Chondrocyte (in vitro differentiated cells): ENCODE measurements at regions not wholly inside any gene's neighbourhood (a gene's known extent, or its start where the extent isn't known, plus 50 kb on each side); places are given as distances from the start of the nearest gene placed in this dataset.

Experiments
- DNase-seq: peaks from one replicate; pipeline ENCODE4 v3.0.0; 2021; ENCODE audit warnings: mixed read lengths, low spot score
- H3K27ac Mint-ChIP-seq: one replicate; pipeline ENCODE4 v1.8.0; 2021; ENCODE audit warnings: mild to moderate bottlenecking, moderate library complexity, mixed read lengths; ENCODE audit not compliant: unreplicated experiment
- H3K27me3 Mint-ChIP-seq: 2 replicates; pipeline ENCODE4 v1.8.0; 2021; ENCODE audit warnings: low read depth, mixed read lengths
- H3K36me3 Mint-ChIP-seq: 2 replicates; pipeline ENCODE4 v1.8.0; 2021; ENCODE audit warnings: low read depth, mixed read lengths
- H3K4me1 Mint-ChIP-seq: 2 replicates; pipeline ENCODE4 v1.8.0; 2021; ENCODE audit warnings: low read depth, mild to moderate bottlenecking, mixed read lengths
- H3K4me3 Mint-ChIP-seq: one replicate; pipeline ENCODE4 v1.8.0; 2021; ENCODE audit warnings: mild to moderate bottlenecking, moderate library complexity, mixed read lengths; ENCODE audit not compliant: unreplicated experiment
- H3K9me3 Mint-ChIP-seq: 2 replicates; pipeline ENCODE4 v1.8.0; 2021; ENCODE audit warnings: low read depth, mixed read lengths
- CTCF ChIP-seq: fragments of 200-600 bp; sonication (generic); IDR thresholded peaks from 2 replicates; pipeline ENCODE4 v1.5.0; 2021; ENCODE audit warnings: antibody characterized with exemption, mild to moderate bottlenecking, moderate library complexity

GRCh38 chr6:165823609-165824326, 160.7 kb upstream of the PDE10A start:
- Mint-ChIP-seq H3K4me1 (no peaks in the 10 kb centered on the region), H3K27me3 (peaks cover 13% of the 10 kb centered on the region), H3K4me3 (no peak overlapping the region), H3K9me3 (no peaks in the 10 kb centered on the region), H3K27ac (no peak overlapping the region), H3K36me3 (no peaks in the 10 kb centered on the region)
- DNase-seq, result no peak
- no peak for TF ChIP-seq CTCF

DNA sequence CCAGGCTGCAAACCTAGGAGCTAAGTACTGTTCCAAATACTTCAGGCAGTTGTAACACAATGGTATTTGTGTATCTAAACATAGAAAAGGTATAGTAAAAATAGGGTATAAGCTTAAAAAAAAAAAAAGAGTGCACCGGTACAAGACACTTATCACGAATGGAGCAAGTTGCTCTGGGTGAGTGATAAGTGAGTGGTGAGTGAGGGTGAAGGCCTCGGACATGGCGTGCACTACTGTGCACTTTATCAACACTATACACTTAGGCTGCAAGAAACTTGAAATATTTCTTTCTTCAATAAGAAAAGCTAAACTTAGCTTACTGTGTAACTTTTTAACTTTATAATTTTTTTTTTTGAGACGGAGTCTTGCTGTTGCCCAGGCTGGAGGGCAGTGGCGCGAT, 159.5 kb upstream of the PDE10A start:
- Mint-ChIP-seq H3K4me1 (no peaks in the 10 kb centered on the region), H3K27me3 (peaks cover 14% of the 10 kb centered on the region), H3K9me3 (no peaks in the 10 kb centered on the region), H3K27ac (no peak overlapping the region), H3K4me3 (no peak overlapping the region), H3K36me3 (no peaks in the 10 kb centered on the region)
- no peak for TF ChIP-seq CTCF
- no peak for DNase-seq

GRCh38 chr6:165821754-165822153, 158.7 kb upstream of the PDE10A start:
- no peak for DNase-seq
- Mint-ChIP-seq H3K27ac (no peak overlapping the region), H3K9me3 (no peaks in the 10 kb centered on the region), H3K36me3 (no peaks in the 10 kb centered on the region), H3K27me3 (peaks cover 14% of the 10 kb centered on the region), H3K4me1 (no peaks in the 10 kb centered on the region), H3K4me3 (no peak overlapping the region)
- TF ChIP-seq CTCF, result no peak

DNA sequence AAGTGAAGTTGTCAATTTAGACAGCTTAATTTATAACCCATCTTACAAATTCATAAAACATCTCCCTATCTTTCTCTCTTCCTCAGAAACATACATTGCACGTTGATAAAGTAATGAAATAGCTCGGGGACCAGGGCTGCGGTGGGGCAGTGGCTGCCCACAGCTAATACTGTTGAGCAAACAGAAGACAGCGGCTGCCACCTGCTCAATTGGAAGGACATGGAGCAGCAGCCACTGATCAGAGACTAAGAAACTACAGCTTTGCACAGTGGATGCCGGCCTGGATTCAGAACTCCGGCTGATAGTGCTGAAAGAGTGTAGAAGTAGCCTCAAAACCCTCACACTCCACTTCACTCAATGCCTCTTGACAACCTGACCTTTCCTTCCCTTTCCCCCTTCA, 157.9 kb upstream of the PDE10A start:
- no peak for DNase-seq

DNA sequence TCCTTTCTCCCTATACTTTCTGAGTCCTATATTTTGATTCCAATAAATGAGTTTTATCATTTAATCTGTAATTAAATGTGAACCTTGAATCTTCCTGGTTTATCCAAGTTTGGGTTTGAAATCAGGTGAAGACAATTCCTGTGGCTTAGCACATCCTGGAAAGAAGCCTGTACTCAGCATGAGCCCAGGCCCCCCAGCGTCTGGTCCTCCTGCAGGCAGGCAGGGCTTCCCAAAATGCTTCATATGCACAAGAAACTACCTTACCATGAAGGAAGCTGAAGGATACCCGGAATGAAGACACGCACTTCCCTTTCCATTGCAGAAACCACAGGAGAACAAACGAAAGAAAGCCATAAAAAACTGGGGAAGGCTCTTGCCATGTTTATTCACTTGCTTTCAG, 157.4 kb upstream of the PDE10A start:
- Mint-ChIP-seq H3K27ac (no peak overlapping the region), H3K4me3 (no peak overlapping the region), H3K36me3 (no peaks in the 10 kb centered on the region), H3K4me1 (no peaks in the 10 kb centered on the region), H3K9me3 (no peaks in the 10 kb centered on the region), H3K27me3 (peaks cover 17% of the 10 kb centered on the region)
- no peak for TF ChIP-seq CTCF
- no peak for DNase-seq

More for the DNA sequence above, 157.9 kb upstream of the PDE10A start:
- Mint-ChIP-seq H3K27ac (no peak overlapping the region), H3K4me3 (no peak overlapping the region), H3K36me3 (no peaks in the 10 kb centered on the region), H3K27me3 (peaks cover 17% of the 10 kb centered on the region), H3K4me1 (no peaks in the 10 kb centered on the region), H3K9me3 (no peaks in the 10 kb centered on the region)
- TF ChIP-seq CTCF, result no peak
